GM19468 (cell line): ENCODE measurements at regions not wholly inside any gene's neighbourhood (a gene's known extent, or its start where the extent isn't known, plus 50 kb on each side); places are given as distances from the start of the nearest gene placed in this dataset.
"Not testable (repeated sequence)": the region's sequence is repeated elsewhere in the genome, so short reads cannot be mapped to it uniquely, and the experiment has no call there.

Experiments used
- ATAC-seq: cut with Tn5 transposase; IDR thresholded peaks from one replicate; pipeline ENCODE4 v1.9.1; 2021; ENCODE audit warnings: mild to moderate bottlenecking, moderate library complexity, moderate number of reproducible peaks; ENCODE audit not compliant: unreplicated experiment; ENCODE audit errors: extremely low read depth

GRCh38 chr5:20711520-20712155 is 723.6 kb upstream of the CDH18 start:
- ATAC-seq, result not testable (repeated sequence)

GRCh38 chr5:20707634-20708033 is 719.6 kb upstream of the CDH18 start:
- not testable (repeated sequence) for ATAC-seq

- no peak for ATAC-seq
Measured at GRCh38 chr5:20694121-20694520, 706.1 kb upstream of the CDH18 start.

DNA sequence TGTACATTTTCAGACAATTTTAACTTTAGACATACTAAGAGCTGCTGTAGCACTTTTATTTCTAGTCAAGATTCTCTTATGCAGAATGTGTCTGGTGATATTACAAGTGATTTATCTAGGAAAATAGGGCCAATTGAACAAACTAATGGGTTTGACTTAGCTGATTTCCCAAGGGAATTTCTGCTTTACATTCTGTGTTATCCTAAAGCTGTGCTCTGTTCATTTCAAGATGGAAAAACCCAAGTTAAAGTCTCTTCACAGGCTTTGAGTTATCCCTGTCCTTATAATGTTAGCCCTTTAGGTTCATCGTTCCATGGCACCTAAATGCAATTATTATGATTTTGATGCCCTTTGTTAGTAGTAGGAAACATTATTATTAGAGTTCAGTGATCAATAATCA is 704.9 kb upstream of the CDH18 start:
- ATAC-seq, result no peak

GRCh38 chr5:20683241-20683940 is 695.4 kb upstream of the CDH18 start:
- no peak for ATAC-seq

GRCh38 chr5:20680718-20681302 is 692.8 kb upstream of the CDH18 start:
- ATAC-seq, result no peak

GRCh38 chr5:20678814-20679298 is 690.9 kb upstream of the CDH18 start:
- no peak for ATAC-seq

- no peak for ATAC-seq
Measured at GRCh38 chr5:20678386-20678785, 690.4 kb upstream of the CDH18 start.

DNA sequence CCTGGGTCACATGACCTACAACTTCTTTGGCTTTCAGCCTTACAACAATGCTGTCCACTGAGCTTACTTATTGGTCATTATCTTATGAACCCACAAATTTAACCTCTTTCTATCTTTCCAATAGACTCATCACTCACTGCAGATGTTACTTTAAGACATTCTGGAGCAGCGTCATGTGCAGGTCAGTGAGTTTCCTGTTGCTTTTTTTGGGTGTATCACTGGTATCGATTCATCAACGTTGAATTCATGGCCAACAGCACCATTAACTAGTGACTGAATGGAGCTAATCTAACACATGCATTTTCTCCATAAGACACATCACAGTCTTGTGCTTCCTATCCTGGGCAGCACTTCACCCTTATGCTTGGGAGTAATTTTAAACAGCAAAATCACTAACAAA is 672.6 kb upstream of the CDH18 start:
- no peak for ATAC-seq

GRCh38 chr5:20656262-20656661 is 668.3 kb upstream of the CDH18 start:
- no peak for ATAC-seq

DNA sequence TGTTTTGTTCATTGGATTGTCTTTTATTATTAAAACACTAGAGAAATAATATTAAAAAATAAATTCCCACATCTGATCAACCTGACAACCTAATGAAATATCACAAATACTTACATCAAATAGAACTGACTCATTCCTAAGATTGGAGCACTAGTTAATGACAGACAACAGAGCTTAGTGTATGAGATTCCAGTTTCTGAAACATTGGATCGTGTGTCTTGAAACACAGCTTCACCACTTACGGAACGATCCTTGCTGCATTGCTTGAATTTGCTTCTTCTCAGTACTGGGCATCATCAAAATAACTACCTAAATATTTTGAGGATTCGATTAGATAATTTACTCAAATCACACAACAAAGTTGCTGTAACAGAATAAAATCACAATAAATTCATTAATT is 667.2 kb upstream of the CDH18 start:
- no peak for ATAC-seq

DNA sequence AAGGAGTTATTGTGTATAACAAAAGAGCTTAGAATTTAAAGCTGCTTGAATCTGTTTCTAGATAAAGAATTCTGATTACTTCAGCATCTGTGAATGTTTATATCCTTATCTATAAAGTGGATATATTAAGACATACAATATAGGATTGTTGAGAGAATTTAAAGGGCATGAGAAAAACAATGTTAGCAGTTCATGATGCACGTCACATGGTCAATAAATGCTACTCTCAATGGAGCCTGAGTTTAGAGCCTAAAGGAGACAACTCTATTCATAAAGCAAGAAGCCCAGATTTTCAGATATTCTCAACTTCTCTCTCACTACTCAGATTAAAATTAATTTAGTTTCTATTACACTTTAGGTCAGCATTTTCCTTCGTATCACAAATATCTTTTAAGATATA is 666.7 kb upstream of the CDH18 start:
- no peak for ATAC-seq

DNA sequence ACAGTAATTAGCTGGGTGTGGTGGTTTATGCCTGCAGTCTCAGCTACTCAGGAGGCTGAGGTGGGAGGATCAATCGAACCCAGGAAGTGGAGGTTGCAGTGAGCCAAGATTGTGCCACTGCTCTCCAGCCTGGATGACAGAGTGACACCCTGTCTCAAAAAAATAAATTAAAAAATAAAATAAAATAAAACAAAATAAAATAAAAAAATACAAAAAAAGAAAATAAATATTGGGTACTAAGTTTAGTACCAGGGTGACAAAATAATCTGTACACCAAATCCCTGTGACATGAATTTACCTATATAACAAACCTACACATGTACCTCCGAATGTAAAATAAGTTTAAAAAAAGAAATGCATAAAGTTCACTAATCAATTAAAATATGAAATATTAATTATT is 666.0 kb upstream of the CDH18 start:
- no peak for ATAC-seq

DNA sequence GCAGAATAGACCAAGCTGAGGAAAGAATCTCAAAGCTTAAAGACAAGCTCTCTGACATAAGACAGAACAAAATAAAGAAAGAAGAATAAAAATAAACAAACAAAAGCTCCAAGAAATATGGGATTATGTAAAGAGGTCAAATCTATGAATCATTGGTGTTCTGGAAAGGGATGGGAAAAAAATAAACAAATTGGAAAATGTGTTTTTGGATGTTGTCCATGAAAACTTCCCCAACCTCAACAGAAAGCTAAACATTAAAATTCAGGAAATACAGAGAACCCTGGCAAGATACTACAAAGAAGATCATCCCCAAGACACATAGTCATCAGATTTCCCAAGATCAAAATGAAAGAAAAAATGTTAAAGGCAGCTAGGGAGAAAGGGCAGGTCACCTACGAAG is 662.0 kb upstream of the CDH18 start:
- no peak for ATAC-seq

DNA sequence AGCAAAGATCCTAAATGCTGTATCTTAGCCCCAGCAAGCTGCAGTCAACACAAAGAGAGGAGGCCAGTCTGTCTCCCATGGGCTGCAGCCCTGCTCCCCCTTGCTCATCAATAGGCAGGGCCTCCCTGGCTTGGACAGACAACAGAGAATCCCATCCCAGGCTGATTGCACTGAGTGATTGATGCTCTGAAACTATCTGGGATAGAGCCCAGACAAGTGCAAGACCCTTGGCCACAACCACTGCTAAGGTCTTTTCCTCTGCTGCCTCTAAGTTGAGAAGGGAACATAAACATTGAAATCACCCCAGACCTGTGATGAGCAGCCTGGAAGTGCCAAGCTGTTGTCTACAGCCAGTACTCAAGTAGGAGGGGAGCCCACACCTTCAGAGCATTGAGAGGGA is 661.0 kb upstream of the CDH18 start:
- no peak for ATAC-seq

GRCh38 chr5:20636686-20637085 is 648.7 kb upstream of the CDH18 start:
- no peak for ATAC-seq

DNA sequence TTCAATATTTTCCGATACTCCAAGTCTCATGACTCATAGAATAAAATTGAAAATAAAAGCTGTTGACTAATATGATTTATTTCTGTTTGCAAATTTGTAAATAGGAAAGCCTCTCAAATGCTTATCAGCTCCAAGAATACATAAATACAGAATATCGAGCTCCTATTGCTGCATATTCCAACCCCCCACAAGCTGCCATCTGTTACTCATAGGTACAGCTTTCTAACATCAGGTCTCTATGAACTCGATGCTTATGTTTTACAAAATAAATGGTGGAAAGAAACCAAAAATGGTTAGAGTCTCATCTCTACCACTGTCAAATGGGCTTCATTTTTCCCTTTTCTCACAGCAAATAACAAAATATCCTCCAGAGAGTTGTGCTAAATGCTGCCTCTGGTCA is 631.6 kb upstream of the CDH18 start:
- no peak for ATAC-seq

DNA sequence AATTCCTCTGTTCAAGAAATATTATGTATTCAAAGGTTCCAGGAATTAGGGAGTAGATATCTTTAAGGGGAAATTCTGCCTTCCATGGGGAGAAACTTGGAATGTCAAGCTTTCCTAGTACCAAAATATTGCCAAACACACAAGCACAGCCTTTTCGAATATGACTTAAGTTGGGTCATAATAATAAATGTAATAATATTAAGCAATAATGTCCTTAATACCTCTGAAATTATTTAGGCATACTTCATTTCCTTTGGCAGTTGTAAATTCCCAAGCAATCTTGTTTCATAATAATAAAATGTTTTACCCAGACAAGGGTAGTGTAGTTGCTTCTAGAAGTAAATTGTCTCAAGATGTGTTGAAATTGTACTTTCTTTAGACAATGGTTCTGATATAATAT is 630.3 kb upstream of the CDH18 start:
- no peak for ATAC-seq

GRCh38 chr5:20617841-20618240 is 629.8 kb upstream of the CDH18 start:
- no peak for ATAC-seq

- no peak for ATAC-seq
Measured at GRCh38 chr5:20615888-20616563, 628.0 kb upstream of the CDH18 start.

GRCh38 chr5:20611620-20612019 is 623.6 kb upstream of the CDH18 start:
- no peak for ATAC-seq
